ENCODE measurements at regions not wholly inside any gene's neighbourhood (a gene's known extent, or its start where the extent isn't known, plus 50 kb on each side); places are given as distances from the start of the nearest gene placed in this dataset.

GRCh38 chr14:88095791-88096190 lies 90.9 kb downstream of the GPR65 start:
- Mint-ChIP-seq H3K4me3 (no peak overlapping the region), H3K9me3 (no peaks in the 10 kb centered on the region), H3K27ac (no peak overlapping the region), H3K36me3 (no peaks in the 10 kb centered on the region), H3K27me3 (ENCODE audit: low read depth) (no peaks in the 10 kb centered on the region), H3K4me1 (peaks cover 32% of the 10 kb centered on the region)
- TF ChIP-seq NR1H2 (CRISPR knock-in tag; IDR thresholded peaks at IDR 0.05), result no peak
- TF ChIP-seq IRF2 (CRISPR knock-in tag; IDR thresholded peaks at IDR 0.05; ENCODE audit: borderline replicate concordance, low read depth), result no peak
- TF ChIP-seq RORB (CRISPR knock-in tag; IDR thresholded peaks at IDR 0.05), result no peak
- TF ChIP-seq ZNF263 (CRISPR knock-in tag; IDR thresholded peaks at IDR 0.05; ENCODE audit: low read depth), result no peak
- TF ChIP-seq, protein P1, sequence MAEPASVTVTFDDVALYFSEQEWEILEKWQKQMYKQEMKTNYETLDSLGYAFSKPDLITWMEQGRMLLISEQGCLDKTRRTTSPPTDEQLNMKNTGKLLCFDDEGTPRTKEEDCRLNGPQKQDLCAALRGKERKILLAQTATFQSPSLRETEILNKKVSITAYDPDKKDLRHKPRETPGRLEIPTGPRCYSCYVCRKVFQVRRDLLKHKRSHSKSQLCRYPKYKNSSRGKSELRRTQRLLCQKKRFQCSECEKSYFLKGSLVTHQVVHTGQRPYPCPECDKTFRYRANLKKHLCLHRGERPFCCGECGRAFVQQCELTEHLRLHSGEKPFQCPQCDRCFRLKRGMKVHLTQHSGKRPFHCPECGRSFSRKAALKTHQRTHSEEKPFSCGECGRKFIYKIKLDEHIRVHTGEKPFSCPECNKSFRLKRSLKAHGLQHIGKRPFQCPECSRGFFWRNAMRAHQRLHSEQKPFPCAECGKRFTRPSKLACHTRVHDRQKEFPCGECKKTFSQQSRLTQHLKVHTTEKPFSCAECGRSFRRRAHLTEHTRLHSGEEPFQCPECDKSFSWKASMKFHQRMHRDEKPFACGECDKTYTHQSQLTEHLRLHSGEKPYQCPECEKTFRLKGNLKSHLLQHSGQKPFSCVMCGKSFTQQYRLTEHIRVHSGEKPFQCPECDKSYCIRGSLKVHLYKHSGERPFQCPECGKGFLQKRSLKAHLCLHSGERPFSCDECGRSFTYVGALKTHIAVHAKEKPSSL (CRISPR knock-in tag; conservative IDR thresholded peaks at IDR 0.05), result no peak
- no peak for TF ChIP-seq STAT6 (CRISPR knock-in tag; conservative IDR thresholded peaks at IDR 0.05; ENCODE audit: low read depth)
- TF ChIP-seq, protein P2, sequence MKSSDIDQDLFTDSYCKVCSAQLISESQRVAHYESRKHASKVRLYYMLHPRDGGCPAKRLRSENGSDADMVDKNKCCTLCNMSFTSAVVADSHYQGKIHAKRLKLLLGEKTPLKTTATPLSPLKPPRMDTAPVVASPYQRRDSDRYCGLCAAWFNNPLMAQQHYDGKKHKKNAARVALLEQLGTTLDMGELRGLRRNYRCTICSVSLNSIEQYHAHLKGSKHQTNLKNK (CRISPR knock-in tag; IDR thresholded peaks at IDR 0.05), result no peak
- TF ChIP-seq CBFB (CRISPR knock-in tag; IDR thresholded peaks at IDR 0.05; ENCODE audit: low read depth), result no peak
- no peak for TF ChIP-seq ZBTB43 (CRISPR knock-in tag; IDR thresholded peaks at IDR 0.05)
- TF ChIP-seq, protein P3, sequence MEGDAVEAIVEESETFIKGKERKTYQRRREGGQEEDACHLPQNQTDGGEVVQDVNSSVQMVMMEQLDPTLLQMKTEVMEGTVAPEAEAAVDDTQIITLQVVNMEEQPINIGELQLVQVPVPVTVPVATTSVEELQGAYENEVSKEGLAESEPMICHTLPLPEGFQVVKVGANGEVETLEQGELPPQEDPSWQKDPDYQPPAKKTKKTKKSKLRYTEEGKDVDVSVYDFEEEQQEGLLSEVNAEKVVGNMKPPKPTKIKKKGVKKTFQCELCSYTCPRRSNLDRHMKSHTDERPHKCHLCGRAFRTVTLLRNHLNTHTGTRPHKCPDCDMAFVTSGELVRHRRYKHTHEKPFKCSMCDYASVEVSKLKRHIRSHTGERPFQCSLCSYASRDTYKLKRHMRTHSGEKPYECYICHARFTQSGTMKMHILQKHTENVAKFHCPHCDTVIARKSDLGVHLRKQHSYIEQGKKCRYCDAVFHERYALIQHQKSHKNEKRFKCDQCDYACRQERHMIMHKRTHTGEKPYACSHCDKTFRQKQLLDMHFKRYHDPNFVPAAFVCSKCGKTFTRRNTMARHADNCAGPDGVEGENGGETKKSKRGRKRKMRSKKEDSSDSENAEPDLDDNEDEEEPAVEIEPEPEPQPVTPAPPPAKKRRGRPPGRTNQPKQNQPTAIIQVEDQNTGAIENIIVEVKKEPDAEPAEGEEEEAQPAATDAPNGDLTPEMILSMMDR (IDR thresholded peaks at IDR 0.05), result no peak
- TF ChIP-seq HMGA2 (CRISPR knock-in tag; IDR thresholded peaks at IDR 0.05), result no peak
- no peak for TF ChIP-seq GTF2I (CRISPR knock-in tag; conservative IDR thresholded peaks at IDR 0.05)
- TF ChIP-seq ZNF423 (CRISPR knock-in tag; IDR thresholded peaks at IDR 0.05), result no peak
- no peak for TF ChIP-seq IRF1 (CRISPR knock-in tag; IDR thresholded peaks at IDR 0.05)
- TF ChIP-seq ZNF512 (CRISPR knock-in tag; IDR thresholded peaks at IDR 0.05; ENCODE audit: borderline replicate concordance), result no peak
- TF ChIP-seq, protein P4, sequence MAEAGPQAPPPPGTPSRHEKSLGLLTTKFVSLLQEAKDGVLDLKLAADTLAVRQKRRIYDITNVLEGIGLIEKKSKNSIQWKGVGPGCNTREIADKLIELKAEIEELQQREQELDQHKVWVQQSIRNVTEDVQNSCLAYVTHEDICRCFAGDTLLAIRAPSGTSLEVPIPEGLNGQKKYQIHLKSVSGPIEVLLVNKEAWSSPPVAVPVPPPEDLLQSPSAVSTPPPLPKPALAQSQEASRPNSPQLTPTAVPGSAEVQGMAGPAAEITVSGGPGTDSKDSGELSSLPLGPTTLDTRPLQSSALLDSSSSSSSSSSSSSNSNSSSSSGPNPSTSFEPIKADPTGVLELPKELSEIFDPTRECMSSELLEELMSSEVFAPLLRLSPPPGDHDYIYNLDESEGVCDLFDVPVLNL (CRISPR knock-in tag; IDR thresholded peaks at IDR 0.05; ENCODE audit: borderline replicate concordance, low read depth), result no peak
- TF ChIP-seq, protein P5, sequence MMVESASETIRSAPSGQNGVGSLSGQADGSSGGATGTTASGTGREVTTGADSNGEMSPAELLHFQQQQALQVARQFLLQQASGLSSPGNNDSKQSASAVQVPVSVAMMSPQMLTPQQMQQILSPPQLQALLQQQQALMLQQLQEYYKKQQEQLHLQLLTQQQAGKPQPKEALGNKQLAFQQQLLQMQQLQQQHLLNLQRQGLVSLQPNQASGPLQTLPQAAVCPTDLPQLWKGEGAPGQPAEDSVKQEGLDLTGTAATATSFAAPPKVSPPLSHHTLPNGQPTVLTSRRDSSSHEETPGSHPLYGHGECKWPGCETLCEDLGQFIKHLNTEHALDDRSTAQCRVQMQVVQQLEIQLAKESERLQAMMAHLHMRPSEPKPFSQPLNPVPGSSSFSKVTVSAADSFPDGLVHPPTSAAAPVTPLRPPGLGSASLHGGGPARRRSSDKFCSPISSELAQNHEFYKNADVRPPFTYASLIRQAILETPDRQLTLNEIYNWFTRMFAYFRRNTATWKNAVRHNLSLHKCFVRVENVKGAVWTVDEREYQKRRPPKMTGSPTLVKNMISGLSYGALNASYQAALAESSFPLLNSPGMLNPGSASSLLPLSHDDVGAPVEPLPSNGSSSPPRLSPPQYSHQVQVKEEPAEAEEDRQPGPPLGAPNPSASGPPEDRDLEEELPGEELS (CRISPR knock-in tag; IDR thresholded peaks at IDR 0.05), result no peak
- TF ChIP-seq HMGXB4 (CRISPR knock-in tag; IDR thresholded peaks at IDR 0.05), result no peak
- TF ChIP-seq KAT7 (CRISPR knock-in tag; IDR thresholded peaks at IDR 0.05; ENCODE audit: borderline replicate concordance), result no peak
- no peak for TF ChIP-seq ZNF317 (CRISPR knock-in tag; IDR thresholded peaks at IDR 0.05; ENCODE audit: borderline replicate concordance, low read depth)
- ATAC-seq (no peak), DNase-seq (ENCODE audit: low spot score) (no peak)
- ChIA-PET POLR2A (no interaction called here), CTCF (interaction anchor here (1.7 kb wide), 1 partner anchor 94 kb away, joined by 3 read pairs; no protein-coding TSS in a partner anchor)
